IMR-90 (cell line): ENCODE measurements at regions not wholly inside any gene's neighbourhood (a gene's known extent, or its start where the extent isn't known, plus 50 kb on each side); places are given as distances from the start of the nearest gene placed in this dataset.
"Not testable (repeated sequence)": the region's sequence is repeated elsewhere in the genome, so short reads cannot be mapped to it uniquely, and the experiment has no call there.

Experiments
- ATAC-seq: fragments of 200-7000 bp; cut with Tn5 transposase; 2 replicates; pipeline ENCODE4 v1.9.1; 2020; ENCODE audit warnings: low read depth, mild to moderate bottlenecking, moderate library complexity
- BruUV-seq: library from RNA; stranded (reverse); fragments of 400-500 nt; replicated peaks from 2 replicates; lab custom pipeline; 2021; lab: Mats Ljungman, UMichigan
- CTCF ChIA-PET: fragments of 300-600 bp; formaldehyde crosslinking; extraction: SDS; loops from one replicate; lab custom pipeline; 2021; ENCODE audit warnings: antibody characterized with exemption; lab: Yijun Ruan, JAX
- POLR2A ChIA-PET: fragments of 300-600 bp; sonication (Branson Sonifier 250); formaldehyde crosslinking; loops from one replicate; lab custom pipeline; 2022; ENCODE audit warnings: antibody characterized with exemption; ENCODE audit not compliant: unreplicated experiment; lab: Charles Lee
- DNase-seq: peaks from one replicate; pipeline ENCODE4 v3.0.0; 2013
- H2AFZ ChIP-seq: replicated peaks from 2 replicates; pipeline ENCODE3; 2013; ENCODE audit warnings: low read length, mild to moderate bottlenecking; ENCODE audit not compliant: poor library complexity
- H2AK5ac ChIP-seq: 2 replicates; pipeline ENCODE4 v1.6.1; 2013; ENCODE audit warnings: low read depth, low read length, inconsistent platforms
- H2AK9ac ChIP-seq: replicated peaks from 2 replicates; pipeline ENCODE3; 2013; ENCODE audit warnings: mild to moderate bottlenecking, low read depth, low read length, moderate library complexity; ENCODE audit not compliant: poor library complexity
- H2BK120ac ChIP-seq: 2 replicates; pipeline ENCODE4 v1.6.1; 2013; ENCODE audit warnings: low read depth, low read length, inconsistent platforms
- H2BK15ac ChIP-seq: 3 replicates; pipeline ENCODE4 v1.6.1; 2013; ENCODE audit warnings: low read depth, low read length, inconsistent platforms
- H2BK20ac ChIP-seq: 2 replicates; pipeline ENCODE4 v1.6.1; 2013; ENCODE audit warnings: low read depth, mild to moderate bottlenecking, inconsistent platforms, low read length, moderate library complexity
- H2BK5ac ChIP-seq: 2 replicates; pipeline ENCODE4 v1.6.1; 2013; ENCODE audit warnings: mild to moderate bottlenecking, low read depth, low read length, inconsistent platforms; ENCODE audit not compliant: poor library complexity, severe bottlenecking
- H3K14ac ChIP-seq: replicated peaks from 2 replicates; pipeline ENCODE4 v1.6.1; 2013; ENCODE audit warnings: low read depth, low read length, inconsistent platforms
- H3K18ac ChIP-seq: 2 replicates; pipeline ENCODE4 v1.6.1; 2013; ENCODE audit warnings: low read depth, low read length, control low read depth
- H3K23ac ChIP-seq: 2 replicates; pipeline ENCODE4 v1.6.1; 2013; ENCODE audit warnings: low read depth, low read length, inconsistent platforms
- H3K27ac ChIP-seq: 2 replicates; pipeline ENCODE4 v1.5.1; 2013; ENCODE audit warnings: mild to moderate bottlenecking, control low read depth, low read length; ENCODE audit not compliant: insufficient read depth
- H3K27me3 ChIP-seq: 2 replicates; pipeline ENCODE4 v1.6.1; 2013; ENCODE audit warnings: low read length; ENCODE audit not compliant: control insufficient read depth, insufficient read depth
- H3K36me3 ChIP-seq: 2 replicates; pipeline ENCODE4 v1.6.1; 2013; ENCODE audit warnings: low read length, mixed read lengths; ENCODE audit not compliant: control insufficient read depth, insufficient read depth
- H3K4ac ChIP-seq: 2 replicates; pipeline ENCODE4 v1.6.1; 2013; ENCODE audit warnings: low read depth, low read length, inconsistent platforms
- H3K4me1 ChIP-seq: 2 replicates; pipeline ENCODE4 v1.6.1; 2013; ENCODE audit warnings: low read length, mixed read lengths; ENCODE audit not compliant: control insufficient read depth, insufficient read depth
- H3K4me2 ChIP-seq: 2 replicates; pipeline ENCODE4 v1.6.1; 2013; ENCODE audit warnings: low read depth, mild to moderate bottlenecking, control low read depth, low read length, moderate library complexity
- H3K4me3 ChIP-seq: 2 replicates; pipeline ENCODE4 v1.5.1; 2013; ENCODE audit warnings: low read depth, mild to moderate bottlenecking, control low read depth, low read length, moderate library complexity; ENCODE audit not compliant: insufficient read depth
- H3K56ac ChIP-seq: 2 replicates; pipeline ENCODE4 v1.6.1; 2013; ENCODE audit warnings: low read length, inconsistent platforms; ENCODE audit not compliant: insufficient read depth; ENCODE audit errors: extremely low read depth
- H3K79me1 ChIP-seq, 2 experiments: 2 replicates each; pipeline ENCODE4 v1.6.1; 2013; ENCODE audit warnings: low read length in 2 of 2, inconsistent platforms in 1 of 2, low read depth in 1 of 2
- H3K9ac ChIP-seq: 2 replicates; pipeline ENCODE4 v1.6.1; 2013; ENCODE audit warnings: low read depth, low read length, control low read depth
- H3K9me1 ChIP-seq: 2 replicates; pipeline ENCODE4 v1.6.1; 2013; ENCODE audit warnings: low read length, inconsistent platforms; ENCODE audit not compliant: insufficient read depth
- H3K9me3 ChIP-seq: 2 replicates; pipeline ENCODE4 v1.6.1; 2013; ENCODE audit warnings: low read length; ENCODE audit not compliant: control insufficient read depth, insufficient read depth
- H4K20me1 ChIP-seq: 2 replicates; pipeline ENCODE4 v1.6.1; 2013; ENCODE audit warnings: low read length, inconsistent platforms; ENCODE audit not compliant: insufficient read depth
- H4K5ac ChIP-seq: 2 replicates; pipeline ENCODE4 v1.6.1; 2013; ENCODE audit warnings: mild to moderate bottlenecking, low read depth, low read length, control low read depth
- H4K8ac ChIP-seq, 2 experiments: 2 replicates each; pipeline ENCODE4 v1.6.1; 2013; ENCODE audit warnings: low read depth in 2 of 2, low read length in 2 of 2, control low read depth in 1 of 2, inconsistent platforms in 1 of 2
- H4K91ac ChIP-seq: 2 replicates; pipeline ENCODE4 v1.6.1; 2013; ENCODE audit warnings: low read depth, low read length, inconsistent platforms; ENCODE audit not compliant: insufficient read depth
- CTCF ChIP-seq: conservative IDR thresholded peaks from 2 replicates; pipeline ENCODE4 v1.5.1; 2012; ENCODE audit warnings: mild to moderate bottlenecking, low read depth, low read length, improper control_type of control experiment
- dilution Hi-C: fragments of 300-500 bp; cut with HindIII; formaldehyde crosslinking; loops from one replicate; pipeline ENCODE4 v1.14.3; 2018; ENCODE audit warnings: low sequenced_read_pairs; ENCODE audit not compliant: unreplicated experiment
- in situ Hi-C: fragments of 300-500 bp; cut with MboI; formaldehyde crosslinking; loops from 3 replicates; pipeline ENCODE4 v1.14.3; 2019; ENCODE audit warnings: low sequenced_read_pairs, inconsistent platforms, mixed read lengths
- intact Hi-C: fragments of 100-400 bp; cut with micrococcal nuclease; formaldehyde crosslinking; loops from 2 replicates; pipeline ENCODE4 v1.10.0; 2022

- H2AK9ac ChIP-seq, H4K91ac ChIP-seq, H4K8ac ChIP-seq, H3K23ac ChIP-seq, H4K20me1 ChIP-seq, H3K27ac ChIP-seq, H3K18ac ChIP-seq, H2AK5ac ChIP-seq, H2BK5ac ChIP-seq, H3K79me1 ChIP-seq, H3K4me3 ChIP-seq, DNase-seq, H3K56ac ChIP-seq, POLR2A ChIA-PET, H4K5ac ChIP-seq, H2BK120ac ChIP-seq, in situ Hi-C loops, dilution Hi-C loops, BruUV-seq, H3K36me3 ChIP-seq, H3K4me2 ChIP-seq, H3K9me3 ChIP-seq, ATAC-seq, H2AFZ ChIP-seq, H2BK15ac ChIP-seq, H3K9ac ChIP-seq, H3K27me3 ChIP-seq, H3K4me1 ChIP-seq, H3K14ac ChIP-seq, H3K9me1 ChIP-seq, H3K4ac ChIP-seq, H2BK20ac ChIP-seq: not testable (repeated sequence)
- TF ChIP-seq CTCF = 0 out of 2 replicates have a peak, but pooled peaks have one; percentile 20
- CTCF ChIA-PET = interaction anchor here (0.7 kb wide), 1 partner anchor 276 kb away, joined by 3 read pairs; no protein-coding TSS in a partner anchor
- intact Hi-C loops = loop anchor here (5.0 kb wide), 1 partner anchor 239 kb away; no protein-coding TSS in a partner anchor
Measured at GRCh38 chr5:50513028-50513457, 72.0 kb upstream of the EMB start.

- H3K4me2 ChIP-seq, H2AK9ac ChIP-seq, H3K9me1 ChIP-seq, H3K9me3 ChIP-seq, H2AK5ac ChIP-seq, POLR2A ChIA-PET, H3K27me3 ChIP-seq, H4K5ac ChIP-seq, H3K79me1 ChIP-seq, H3K18ac ChIP-seq, ATAC-seq, CTCF ChIA-PET, H2AFZ ChIP-seq, H3K27ac ChIP-seq, H3K4me1 ChIP-seq, H3K36me3 ChIP-seq, H2BK120ac ChIP-seq, BruUV-seq, intact Hi-C loops, in situ Hi-C loops, H3K56ac ChIP-seq, dilution Hi-C loops, H3K9ac ChIP-seq, H2BK15ac ChIP-seq, H4K91ac ChIP-seq, H2BK20ac ChIP-seq, H3K4ac ChIP-seq, H3K23ac ChIP-seq, H4K20me1 ChIP-seq, H4K8ac ChIP-seq, H3K4me3 ChIP-seq, H2BK5ac ChIP-seq, H3K14ac ChIP-seq, DNase-seq: not testable (repeated sequence)
Measured at GRCh38 chr5:50521060-50521459, 80.0 kb upstream of the EMB start.
